ENCODE measurements at regions not wholly inside any gene's neighbourhood (a gene's known extent, or its start where the extent isn't known, plus 50 kb on each side); places are given as distances from the start of the nearest gene placed in this dataset.
A peak's percentile ranks its signal among the peaks of the same experiment; 100 is the strongest.

GRCh38 chrX:39900777-39901170, 197.0 kb downstream of the BCOR start:
- TF ChIP-seq CTCF (IDR thresholded peaks at IDR 0.05) = no peak
- DNase-seq (ENCODE audit: low spot score) = no peak
- no peak for ATAC-seq (ENCODE audit: low FRiP score)

- ATAC-seq (ENCODE audit: low FRiP score) = no peak
- TF ChIP-seq CTCF (IDR thresholded peaks at IDR 0.05) = no peak
- DNase-seq (ENCODE audit: low spot score) = no peak
These were observed 194.4 kb downstream of the BCOR start for GRCh38 chrX:39903343-39903742.

- no peak for DNase-seq (ENCODE audit: low spot score)
- no peak for TF ChIP-seq CTCF (IDR thresholded peaks at IDR 0.05)
- ATAC-seq (ENCODE audit: low FRiP score) = no peak
These were observed 193.8 kb downstream of the BCOR start for GRCh38 chrX:39903937-39904336.

GRCh38 chrX:39904816-39905537, 192.8 kb downstream of the BCOR start:
- TF ChIP-seq CTCF (IDR thresholded peaks at IDR 0.05) = no peak
- no peak for DNase-seq (ENCODE audit: low spot score)
- no peak for ATAC-seq (ENCODE audit: low FRiP score)

GRCh38 chrX:39905538-39905891, 192.2 kb downstream of the BCOR start:
- no peak for TF ChIP-seq CTCF (IDR thresholded peaks at IDR 0.05)
- no peak for ATAC-seq (ENCODE audit: low FRiP score)
- DNase-seq (ENCODE audit: low spot score) = no peak

GRCh38 chrX:39905946-39906345, 191.8 kb downstream of the BCOR start:
- ATAC-seq (ENCODE audit: low FRiP score) (no peak), DNase-seq (ENCODE audit: low spot score) (no peak)
- no peak for TF ChIP-seq CTCF (IDR thresholded peaks at IDR 0.05)

- no peak for TF ChIP-seq CTCF (IDR thresholded peaks at IDR 0.05)
- ATAC-seq (ENCODE audit: low FRiP score) = peak; percentile 75
These were observed 189.6 kb downstream of the BCOR start for GRCh38 chrX:39907964-39908661.

More at GRCh38 chrX:39907964-39908661, 189.6 kb downstream of the BCOR start:
- no peak for DNase-seq (ENCODE audit: low spot score)
